ENCODE measurements at regions not wholly inside any gene's neighbourhood (a gene's known extent, or its start where the extent isn't known, plus 50 kb on each side); places are given as distances from the start of the nearest gene placed in this dataset.
"Not testable (repeated sequence)": the region's sequence is repeated elsewhere in the genome, so short reads cannot be mapped to it uniquely, and the experiment has no call there.

DNA sequence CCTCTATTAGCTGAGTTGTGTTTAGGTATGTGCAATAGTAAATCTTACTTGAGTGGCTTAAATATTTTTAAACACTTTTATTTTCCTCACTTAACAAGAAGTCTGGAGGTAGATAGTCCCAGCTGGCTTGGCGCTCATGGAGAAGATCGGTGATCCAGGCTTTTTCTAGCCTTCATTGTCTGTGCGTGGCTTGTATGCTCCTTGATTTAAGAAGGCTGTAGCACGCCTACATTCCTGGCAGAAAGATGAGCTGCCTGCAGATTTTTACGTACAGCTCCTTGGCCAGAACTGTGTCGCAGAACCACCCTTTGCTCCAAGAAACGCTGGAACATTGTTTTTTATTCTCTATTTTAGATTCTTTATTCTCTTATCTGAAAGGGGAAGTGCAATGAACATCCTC, 284.1 kb downstream of the KIF20B start:
- H3K9ac ChIP-seq (ENCODE audit: insufficient read depth, low read depth, low read length): no peak overlapping the region
- no peak for FAIRE-seq
- H3K4me2 ChIP-seq (ENCODE audit: low read depth, low read length): no peak overlapping the region
- 19% methylated on average over 7 of the region's 7 CpGs for WGBS (ENCODE audit: low lambda C conversion rate)
- H4K20me1 ChIP-seq (ENCODE audit: insufficient read depth, low read length): no peaks in the 10 kb centered on the region
- no peaks in the 10 kb centered on the region for H3K4me1 ChIP-seq (ENCODE audit: insufficient read depth, low read length)
- intact Hi-C loops (cut with micrococcal nuclease; ENCODE audit: unreplicated experiment) (no loop called here), in situ Hi-C loops (cut with HindIII; ENCODE audit: extremely low pct_ligation_motif_present, low pct_unique_long_range_greater_than_20kb) (no loop called here)
- H3K79me2 ChIP-seq (ENCODE audit: insufficient read depth, low read length): no peaks in the 10 kb centered on the region
- DNase-seq (ENCODE audit: low spot score): no peak
- H3K36me3 ChIP-seq (replicated peaks in 1 of 2; ENCODE audit: control insufficient read depth in 1 of 2, insufficient read depth in 2 of 2, low read length in 2 of 2): no peaks in the 10 kb centered on the region
- no peak overlapping the region for H3K4me3 ChIP-seq (replicated peaks in 1 of 3; ENCODE audit: insufficient read depth in 1 of 3, low read depth in 2 of 3, low read length in 3 of 3)
- no peaks in the 10 kb centered on the region; a peak in 1 of 5 replicates for H3K27me3 ChIP-seq (ENCODE audit: control insufficient read depth in 1 of 2, insufficient read depth in 2 of 2, low read length in 2 of 2)
- TF ChIP-seq MZF1 (CRISPR knock-in tag; IDR thresholded peaks at IDR 0.05; ENCODE audit: borderline replicate concordance) (no peak), SMC3 (IDR thresholded peaks at IDR 0.05; ENCODE audit: low read length) (no peak), FOXA1 (IDR thresholded peaks at IDR 0.05) (no peak), FOXA1 (CRISPR knock-in tag; IDR thresholded peaks at IDR 0.05) (no peak), ZNF567 (CRISPR knock-in tag; IDR thresholded peaks at IDR 0.05; ENCODE audit: borderline replicate concordance) (no peak), MYC (CRISPR knock-in tag; IDR thresholded peaks at IDR 0.05; ENCODE audit: borderline replicate concordance) (no peak), SP140L (CRISPR knock-in tag; IDR thresholded peaks at IDR 0.05; ENCODE audit: borderline replicate concordance) (no peak), AKAP8 (CRISPR knock-in tag; IDR thresholded peaks at IDR 0.05) (no peak), ZNF512 (CRISPR knock-in tag; IDR thresholded peaks at IDR 0.05) (no peak)
- TF ChIP-seq, protein P1, sequence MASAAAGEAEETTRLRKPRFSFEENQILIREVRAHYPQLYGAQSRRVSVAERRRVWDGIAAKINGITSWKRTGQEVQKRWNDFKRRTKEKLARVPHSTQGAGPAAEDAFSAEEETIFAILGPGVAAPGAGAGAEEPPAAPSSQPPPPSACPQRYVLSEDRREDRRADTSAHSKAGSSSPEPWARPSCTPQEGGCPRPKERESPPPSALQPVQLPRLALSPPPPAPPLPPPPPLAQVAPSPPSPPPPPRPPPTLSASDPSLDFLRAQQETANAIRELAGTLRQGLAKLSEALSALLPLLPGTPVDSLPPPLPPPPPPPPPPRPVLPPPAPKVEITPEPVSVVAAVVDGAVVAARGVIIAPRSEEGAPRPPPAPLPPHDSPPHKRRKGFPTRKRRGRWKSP (CRISPR knock-in tag; IDR thresholded peaks at IDR 0.05): no peak
- ChIA-PET POLR2A (no interaction called here), CTCF (ENCODE audit: low intra/inter-chr PET ratio, low total read pairs) (no interaction called here)
- H2AFZ ChIP-seq (ENCODE audit: low read length): no peak overlapping the region
- ATAC-seq: no peak
- no TSS peak for BruUV-seq (replicated peaks)
- H3K27ac ChIP-seq (ENCODE audit: extremely low read length, insufficient read depth, low read length): no peak overlapping the region
- H3K9me3 ChIP-seq (ENCODE audit: low read length): no peaks in the 10 kb centered on the region

- DNase-seq (ENCODE audit: low spot score); H3K36me3 ChIP-seq (replicated peaks in 1 of 2; ENCODE audit: control insufficient read depth in 1 of 2, insufficient read depth in 2 of 2, low read length in 2 of 2); in situ Hi-C loops (cut with HindIII; ENCODE audit: extremely low pct_ligation_motif_present, low pct_unique_long_range_greater_than_20kb); H3K9ac ChIP-seq (ENCODE audit: insufficient read depth, low read depth, low read length); BruUV-seq (replicated peaks); H2AFZ ChIP-seq (ENCODE audit: low read length); H4K20me1 ChIP-seq (ENCODE audit: insufficient read depth, low read length); H3K9me3 ChIP-seq (ENCODE audit: low read length); intact Hi-C loops (cut with micrococcal nuclease; ENCODE audit: unreplicated experiment); H3K27ac ChIP-seq (ENCODE audit: extremely low read length, insufficient read depth, low read length); H3K4me1 ChIP-seq (ENCODE audit: insufficient read depth, low read length); ATAC-seq; POLR2A ChIA-PET; FAIRE-seq; CTCF ChIA-PET (ENCODE audit: low intra/inter-chr PET ratio, low total read pairs); H3K4me2 ChIP-seq (ENCODE audit: low read depth, low read length); H3K27me3 ChIP-seq (ENCODE audit: control insufficient read depth in 1 of 2, insufficient read depth in 2 of 2, low read length in 2 of 2); H3K79me2 ChIP-seq (ENCODE audit: insufficient read depth, low read length); H3K4me3 ChIP-seq (replicated peaks in 1 of 3; ENCODE audit: insufficient read depth in 1 of 3, low read depth in 2 of 3, low read length in 3 of 3): not testable (repeated sequence)
These were observed 287.0 kb downstream of the KIF20B start for GRCh38 chr10:89988361-89988760.

Measured in HepG2 (cell line).